ENCODE measurements at regions not wholly inside any gene's neighbourhood (a gene's known extent, or its start where the extent isn't known, plus 50 kb on each side); places are given as distances from the start of the nearest gene placed in this dataset.

DNA sequence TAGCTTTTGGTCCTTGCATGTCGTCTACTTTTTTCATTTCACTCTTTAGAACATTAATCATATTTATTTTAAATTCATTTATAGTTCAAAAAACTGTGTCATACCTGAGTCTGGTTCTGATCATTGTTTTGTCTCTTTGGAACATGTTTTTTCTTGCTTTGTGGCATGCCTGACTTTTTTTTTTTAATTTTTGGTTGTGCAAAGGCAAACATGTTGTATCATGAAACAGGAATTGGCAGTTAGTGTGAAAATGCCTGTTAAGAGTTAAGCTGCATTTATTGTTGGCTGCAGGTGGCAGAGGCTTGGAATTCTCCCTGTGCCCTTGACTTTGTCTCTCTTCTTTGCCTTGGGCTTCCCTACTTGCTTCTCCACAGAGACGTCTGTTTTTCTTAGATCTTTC lies 525.0 kb upstream of the ADARB2 start:
- Mint-ChIP-seq H3K36me3 (ENCODE audit: low read depth) (no peaks in the 10 kb centered on the region), H3K27me3 (peaks cover 5% of the 10 kb centered on the region), H3K27ac (no peak overlapping the region), H3K4me1 (no peaks in the 10 kb centered on the region), H3K9me3 (ENCODE audit: low read depth) (peaks cover 12% of the 10 kb centered on the region), H3K4me3 (no peak overlapping the region)
- POLR2A ChIA-PET, result no interaction called here
- ATAC-seq (no peak), DNase-seq (no peak)
- CTCF ChIA-PET, result no interaction called here
- intact Hi-C loops (cut with DNase I, micrococcal nuclease), result no loop called here

DNA sequence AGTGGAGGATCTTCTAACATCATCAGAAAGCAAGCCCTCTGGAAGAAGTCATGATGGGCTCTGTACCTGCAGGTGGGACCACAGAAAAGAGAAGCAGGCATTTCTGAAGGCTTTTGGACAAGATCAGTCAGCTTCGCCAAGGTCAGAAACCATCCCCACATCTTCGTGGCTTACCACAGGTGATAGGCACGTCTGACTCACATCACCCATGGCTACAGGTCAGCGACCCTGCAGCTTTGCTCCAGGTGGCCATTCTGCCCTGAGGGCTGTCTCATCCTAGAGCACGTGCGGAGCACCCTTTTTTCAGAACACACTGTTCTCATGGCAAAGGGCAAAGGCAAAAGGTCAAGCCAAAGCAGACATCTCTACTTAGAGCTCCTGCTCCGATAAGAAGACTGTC lies 518.9 kb upstream of the ADARB2 start:
- peaks cover 6% of the 10 kb centered on the region for H3K9me3 Mint-ChIP-seq (ENCODE audit: low read depth)
- intact Hi-C loops (cut with DNase I, micrococcal nuclease), result no loop called here
- ATAC-seq, result no peak

GRCh38 chr10:2252096-2252495 lies 514.8 kb upstream of the ADARB2 start:
- ATAC-seq (no peak), DNase-seq (no peak)
- H3K4me3 Mint-ChIP-seq, result no peak overlapping the region
- H3K27ac Mint-ChIP-seq, result no peak overlapping the region
- no peaks in the 10 kb centered on the region for H3K27me3 Mint-ChIP-seq
- no peaks in the 10 kb centered on the region for H3K36me3 Mint-ChIP-seq (ENCODE audit: low read depth)
- intact Hi-C loops (cut with DNase I, micrococcal nuclease), result no loop called here
- ChIA-PET CTCF (no interaction called here), POLR2A (no interaction called here)
- H3K9me3 Mint-ChIP-seq (ENCODE audit: low read depth), result no peaks in the 10 kb centered on the region
- no peaks in the 10 kb centered on the region for H3K4me1 Mint-ChIP-seq

More for the DNA sequence above, 518.9 kb upstream of the ADARB2 start:
- H3K27me3 Mint-ChIP-seq, result peaks cover 2% of the 10 kb centered on the region
- H3K4me1 Mint-ChIP-seq, result no peaks in the 10 kb centered on the region
- H3K27ac Mint-ChIP-seq, result no peak overlapping the region
- ChIA-PET CTCF (no interaction called here), POLR2A (no interaction called here)
- no peak for DNase-seq
- H3K36me3 Mint-ChIP-seq (ENCODE audit: low read depth), result no peaks in the 10 kb centered on the region
- no peak overlapping the region for H3K4me3 Mint-ChIP-seq

DNA sequence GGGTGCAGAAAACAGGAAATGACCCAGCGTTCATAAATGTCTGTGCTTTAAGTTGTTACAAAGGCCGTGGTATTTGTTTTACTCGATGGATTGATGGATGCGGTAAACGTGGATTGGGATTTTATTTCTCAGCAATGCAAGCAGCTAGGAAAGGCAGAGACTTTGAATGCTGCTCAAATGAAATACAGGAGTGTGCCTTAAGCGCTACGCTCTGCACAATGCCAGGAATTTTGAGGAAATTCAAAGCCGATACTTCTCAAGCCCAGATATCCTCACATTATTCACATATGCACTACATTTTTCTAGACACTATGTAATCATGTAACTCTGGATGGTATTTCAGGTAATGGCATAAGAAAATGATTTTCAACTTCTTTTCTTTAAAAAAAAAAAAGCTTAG lies 514.3 kb upstream of the ADARB2 start:
- ChIA-PET POLR2A (no interaction called here), CTCF (no interaction called here)
- ATAC-seq (no peak), DNase-seq (no peak)
- intact Hi-C loops (cut with DNase I, micrococcal nuclease), result no loop called here
- H3K4me1 Mint-ChIP-seq, result no peaks in the 10 kb centered on the region
- H3K27ac Mint-ChIP-seq, result no peak overlapping the region
- no peaks in the 10 kb centered on the region for H3K27me3 Mint-ChIP-seq
- H3K4me3 Mint-ChIP-seq, result no peak overlapping the region
- H3K36me3 Mint-ChIP-seq (ENCODE audit: low read depth), result no peaks in the 10 kb centered on the region
- no peaks in the 10 kb centered on the region for H3K9me3 Mint-ChIP-seq (ENCODE audit: low read depth)

- H3K9me3 Mint-ChIP-seq (ENCODE audit: low read depth), result no peaks in the 10 kb centered on the region
- CTCF ChIA-PET, result no interaction called here
- no peak overlapping the region for H3K4me3 Mint-ChIP-seq
These were observed 509.4 kb upstream of the ADARB2 start for GRCh38 chr10:2246747-2247146.

DNA sequence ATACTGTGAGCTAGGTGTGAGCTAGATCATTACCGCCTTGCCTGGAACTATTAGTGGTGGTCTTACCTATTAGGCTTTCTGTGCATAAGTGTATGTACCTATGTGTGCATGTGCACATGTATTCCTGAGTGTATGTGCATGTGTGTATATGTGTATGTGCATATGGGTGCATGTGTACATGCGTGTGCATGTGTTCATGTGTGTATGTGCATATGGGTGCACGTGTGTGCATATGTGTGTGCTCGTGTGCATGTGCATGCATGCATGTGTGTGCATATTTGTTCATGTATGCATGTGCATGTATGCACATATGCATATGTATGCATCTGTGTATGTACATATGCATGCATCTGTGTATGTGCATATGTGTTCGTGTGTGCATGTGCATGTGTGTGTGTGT lies 508.3 kb upstream of the ADARB2 start:
- no peaks in the 10 kb centered on the region for H3K27me3 Mint-ChIP-seq
- intact Hi-C loops (cut with DNase I, micrococcal nuclease), result no loop called here
- CTCF ChIA-PET, result no interaction called here
- no peak overlapping the region for H3K27ac Mint-ChIP-seq
- H3K9me3 Mint-ChIP-seq (ENCODE audit: low read depth), result no peaks in the 10 kb centered on the region
- ATAC-seq (no peak), DNase-seq (no peak)
- POLR2A ChIA-PET, result no interaction called here
- H3K4me3 Mint-ChIP-seq, result no peak overlapping the region
- no peaks in the 10 kb centered on the region for H3K36me3 Mint-ChIP-seq (ENCODE audit: low read depth)
- no peaks in the 10 kb centered on the region for H3K4me1 Mint-ChIP-seq

More at GRCh38 chr10:2246747-2247146, 509.4 kb upstream of the ADARB2 start:
- Mint-ChIP-seq H3K4me1 (no peaks in the 10 kb centered on the region), H3K36me3 (ENCODE audit: low read depth) (no peaks in the 10 kb centered on the region), H3K27me3 (no peaks in the 10 kb centered on the region), H3K27ac (no peak overlapping the region)
- DNase-seq, result no peak
- intact Hi-C loops (cut with DNase I, micrococcal nuclease), result no loop called here
- POLR2A ChIA-PET, result no interaction called here
- no peak for ATAC-seq

DNA sequence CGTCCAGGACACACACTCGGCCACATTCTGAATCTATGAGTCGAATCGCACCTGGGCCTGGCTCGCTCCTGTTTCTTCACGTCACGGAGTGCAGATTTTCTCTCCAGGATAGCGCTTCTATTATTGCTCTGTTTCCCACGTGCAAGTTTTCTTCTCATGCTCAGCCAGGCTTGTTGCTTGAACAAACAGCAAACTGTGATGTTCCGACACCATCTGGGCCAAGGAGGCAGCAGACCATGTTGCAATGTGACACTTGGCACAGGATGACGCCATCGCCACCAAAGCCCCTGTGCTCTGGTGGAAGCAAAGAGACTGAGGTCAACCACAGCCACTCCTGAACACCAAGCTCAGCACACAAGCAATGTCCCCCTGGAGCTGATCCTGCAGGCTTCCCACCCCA lies 507.1 kb upstream of the ADARB2 start:
- intact Hi-C loops (cut with DNase I, micrococcal nuclease), result no loop called here
- H3K4me1 Mint-ChIP-seq, result no peaks in the 10 kb centered on the region
- DNase-seq, result no peak
- CTCF ChIA-PET, result no interaction called here
- H3K9me3 Mint-ChIP-seq (ENCODE audit: low read depth), result no peaks in the 10 kb centered on the region
- no peak overlapping the region for H3K27ac Mint-ChIP-seq
- POLR2A ChIA-PET, result no interaction called here
- no peak for ATAC-seq
- H3K27me3 Mint-ChIP-seq, result no peaks in the 10 kb centered on the region
- no peak overlapping the region for H3K4me3 Mint-ChIP-seq
- H3K36me3 Mint-ChIP-seq (ENCODE audit: low read depth), result no peaks in the 10 kb centered on the region

DNA sequence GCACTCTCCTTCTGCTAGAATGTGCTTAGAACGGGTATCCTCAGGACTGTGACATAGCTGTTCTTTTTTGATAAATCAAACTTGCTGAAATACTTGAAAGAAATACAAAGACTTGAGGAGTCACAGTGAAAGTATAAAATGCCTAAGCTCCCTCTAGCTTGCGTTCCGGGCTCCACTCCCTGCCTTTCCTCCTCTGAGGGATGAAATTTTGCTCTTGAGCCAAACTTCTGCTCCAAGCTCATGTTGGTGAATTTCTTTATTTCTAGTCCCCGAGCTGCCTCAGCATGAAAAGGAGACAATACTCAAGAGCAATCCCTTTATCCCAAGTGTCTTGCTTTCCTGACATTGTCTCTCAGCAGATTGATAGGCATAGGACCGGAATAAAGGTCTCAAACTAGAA lies 499.6 kb upstream of the ADARB2 start:
- intact Hi-C loops (cut with DNase I, micrococcal nuclease), result no loop called here
- no peak overlapping the region for H3K4me3 Mint-ChIP-seq
- ChIA-PET CTCF (no interaction called here), POLR2A (no interaction called here)
- no peaks in the 10 kb centered on the region for H3K36me3 Mint-ChIP-seq (ENCODE audit: low read depth)
- no peak for ATAC-seq
- H3K9me3 Mint-ChIP-seq (ENCODE audit: low read depth), result no peaks in the 10 kb centered on the region
- H3K4me1 Mint-ChIP-seq, result no peaks in the 10 kb centered on the region
- no peaks in the 10 kb centered on the region for H3K27me3 Mint-ChIP-seq
- H3K27ac Mint-ChIP-seq, result no peak overlapping the region
- DNase-seq, result no peak

GRCh38 chr10:2232479-2232878 lies 495.2 kb upstream of the ADARB2 start:
- ATAC-seq (no peak), DNase-seq (no peak)
- no peaks in the 10 kb centered on the region for H3K36me3 Mint-ChIP-seq (ENCODE audit: low read depth)
- H3K4me1 Mint-ChIP-seq, result no peaks in the 10 kb centered on the region
- ChIA-PET POLR2A (no interaction called here), CTCF (no interaction called here)
- intact Hi-C loops (cut with DNase I, micrococcal nuclease), result no loop called here
- H3K4me3 Mint-ChIP-seq, result no peak overlapping the region
- no peak overlapping the region for H3K27ac Mint-ChIP-seq
- no peaks in the 10 kb centered on the region for H3K9me3 Mint-ChIP-seq (ENCODE audit: low read depth)
- H3K27me3 Mint-ChIP-seq, result no peaks in the 10 kb centered on the region

GRCh38 chr10:2230478-2230877 lies 493.2 kb upstream of the ADARB2 start:
- no peaks in the 10 kb centered on the region for H3K4me1 Mint-ChIP-seq
- no peaks in the 10 kb centered on the region for H3K27me3 Mint-ChIP-seq
- no peaks in the 10 kb centered on the region for H3K36me3 Mint-ChIP-seq (ENCODE audit: low read depth)
- H3K4me3 Mint-ChIP-seq, result no peak overlapping the region
- ChIA-PET POLR2A (no interaction called here), CTCF (no interaction called here)
- DNase-seq, result no peak
- H3K9me3 Mint-ChIP-seq (ENCODE audit: low read depth), result no peaks in the 10 kb centered on the region
- ATAC-seq, result no peak
- intact Hi-C loops (cut with DNase I, micrococcal nuclease), result no loop called here
- no peak overlapping the region for H3K27ac Mint-ChIP-seq

DNA sequence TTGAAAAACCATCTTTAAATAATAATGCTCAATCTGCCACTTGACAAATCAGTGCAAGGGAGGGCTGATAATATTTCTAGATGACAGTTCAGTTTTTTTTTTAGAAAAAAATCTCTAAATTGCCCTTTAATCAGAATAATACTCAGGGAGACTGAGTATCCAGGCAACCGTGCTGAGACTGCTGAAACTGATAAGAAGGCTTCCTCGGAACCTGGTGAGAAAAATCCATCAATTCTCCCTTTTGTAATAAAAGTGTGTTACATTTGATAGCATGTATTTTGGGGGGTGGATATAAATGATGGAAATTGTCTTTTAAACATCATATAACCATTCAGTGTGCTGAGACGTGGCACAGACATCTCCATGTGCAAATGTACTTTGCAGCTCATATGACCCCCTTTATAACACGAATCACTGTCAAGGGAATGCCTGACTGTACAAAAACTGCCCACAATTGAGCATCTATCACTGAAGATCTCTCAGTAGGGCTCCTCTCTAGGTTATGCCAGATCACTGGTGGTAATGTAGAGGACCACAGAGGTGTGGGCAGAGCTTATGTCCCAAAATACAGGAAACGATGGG lies 491.1 kb upstream of the ADARB2 start:
- H3K9me3 Mint-ChIP-seq (ENCODE audit: low read depth), result no peaks in the 10 kb centered on the region
- H3K4me1 Mint-ChIP-seq, result no peaks in the 10 kb centered on the region
- no peak for ATAC-seq
- peaks cover 3% of the 10 kb centered on the region for H3K27me3 Mint-ChIP-seq
- CTCF ChIA-PET, result no interaction called here
- no peak overlapping the region for H3K4me3 Mint-ChIP-seq
- H3K27ac Mint-ChIP-seq, result no peak overlapping the region
- POLR2A ChIA-PET, result interaction anchor here (0.6 kb wide), 1 partner anchor 674 kb away, joined by 3 read pairs; no protein-coding TSS in a partner anchor
- H3K36me3 Mint-ChIP-seq (ENCODE audit: low read depth), result no peaks in the 10 kb centered on the region
- DNase-seq, result no peak
- intact Hi-C loops (cut with DNase I, micrococcal nuclease), result no loop called here

DNA sequence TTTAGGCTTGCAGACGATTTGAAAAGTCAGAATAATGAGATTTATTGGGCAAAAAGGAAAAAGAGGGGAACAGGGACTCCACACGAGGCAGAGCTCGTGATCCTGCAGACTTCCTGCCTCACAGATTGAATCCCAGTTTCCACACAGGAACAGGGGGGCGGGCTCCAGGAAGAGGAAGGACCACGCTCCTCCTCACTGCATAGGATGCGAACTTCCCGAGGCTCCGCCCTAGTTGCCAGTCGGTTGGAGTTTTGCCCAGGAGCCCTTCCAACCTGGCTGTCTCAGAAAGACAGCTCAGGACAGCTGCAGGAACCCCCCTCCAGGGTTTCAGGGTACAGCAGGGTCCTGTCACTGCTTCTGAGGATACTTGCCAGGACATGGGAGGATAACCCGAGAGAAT lies 488.3 kb upstream of the ADARB2 start:
- Mint-ChIP-seq H3K4me1 (no peaks in the 10 kb centered on the region), H3K4me3 (no peak overlapping the region), H3K9me3 (ENCODE audit: low read depth) (no peaks in the 10 kb centered on the region), H3K36me3 (ENCODE audit: low read depth) (no peaks in the 10 kb centered on the region), H3K27ac (no peak overlapping the region), H3K27me3 (peaks cover 3% of the 10 kb centered on the region)
- CTCF ChIA-PET, result interaction anchor here (0.7 kb wide), 1 partner anchor 314 kb away, joined by 3 read pairs; no protein-coding TSS in a partner anchor
- DNase-seq (no peak), ATAC-seq (no peak)
- intact Hi-C loops (cut with DNase I, micrococcal nuclease), result no loop called here
- POLR2A ChIA-PET, result no interaction called here
